Right lobe of liver (tissue), 4 donors: ENCODE measurements at regions not wholly inside any gene's neighbourhood (a gene's known extent, or its start where the extent isn't known, plus 50 kb on each side); places are given as distances from the start of the nearest gene placed in this dataset.

Experiments
- POLR2A ChIP-seq: fragments of 450-650 bp; IDR thresholded peaks from one replicate; pipeline ENCODE4 v1.6.1; 2017; ENCODE audit warnings: antibody characterized with exemption, mild to moderate bottlenecking
- TF ChIP-seq, protein P1 (sequence below), 4 donors: fragments of 200-600 bp in 3 of 4; fragments of 450-650 bp in 1 of 4; IDR thresholded peaks; one replicate each; pipeline versions ENCODE4 v1.5.1 to v1.8.0; 2016 to 2022; ENCODE audit warnings: antibody characterized with exemption in 4 of 4, mild to moderate bottlenecking in 2 of 4
- donor health status: DM: no; HTN: no; CAD: no.
- donor health status: DM: no; HTN: no; CAD: no.
- donor health status: DM: no; HTN: yes; CAD: no.

DNA sequence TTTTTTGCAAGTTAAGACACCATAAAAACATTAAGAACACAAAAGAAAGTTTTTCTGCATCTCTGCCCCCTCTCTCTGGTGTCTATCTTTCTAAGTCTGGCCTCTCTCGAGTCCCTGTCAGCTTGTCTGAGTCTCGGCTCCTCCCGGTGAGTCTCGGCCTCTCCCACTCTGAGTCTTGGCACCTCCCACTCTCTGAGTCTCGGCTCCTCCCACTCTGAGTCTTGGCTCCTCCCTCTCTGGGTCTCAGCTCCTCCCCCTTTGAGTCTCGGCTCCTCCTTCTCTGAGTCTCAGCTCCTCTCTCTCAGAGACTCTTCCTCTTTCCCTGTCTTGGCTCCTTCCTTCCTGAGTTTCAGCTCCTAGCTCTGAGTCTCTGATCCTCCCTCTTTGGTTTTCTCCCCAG is 72.5 kb upstream of the AMPD3 start:
- TF ChIP-seq, protein P1, sequence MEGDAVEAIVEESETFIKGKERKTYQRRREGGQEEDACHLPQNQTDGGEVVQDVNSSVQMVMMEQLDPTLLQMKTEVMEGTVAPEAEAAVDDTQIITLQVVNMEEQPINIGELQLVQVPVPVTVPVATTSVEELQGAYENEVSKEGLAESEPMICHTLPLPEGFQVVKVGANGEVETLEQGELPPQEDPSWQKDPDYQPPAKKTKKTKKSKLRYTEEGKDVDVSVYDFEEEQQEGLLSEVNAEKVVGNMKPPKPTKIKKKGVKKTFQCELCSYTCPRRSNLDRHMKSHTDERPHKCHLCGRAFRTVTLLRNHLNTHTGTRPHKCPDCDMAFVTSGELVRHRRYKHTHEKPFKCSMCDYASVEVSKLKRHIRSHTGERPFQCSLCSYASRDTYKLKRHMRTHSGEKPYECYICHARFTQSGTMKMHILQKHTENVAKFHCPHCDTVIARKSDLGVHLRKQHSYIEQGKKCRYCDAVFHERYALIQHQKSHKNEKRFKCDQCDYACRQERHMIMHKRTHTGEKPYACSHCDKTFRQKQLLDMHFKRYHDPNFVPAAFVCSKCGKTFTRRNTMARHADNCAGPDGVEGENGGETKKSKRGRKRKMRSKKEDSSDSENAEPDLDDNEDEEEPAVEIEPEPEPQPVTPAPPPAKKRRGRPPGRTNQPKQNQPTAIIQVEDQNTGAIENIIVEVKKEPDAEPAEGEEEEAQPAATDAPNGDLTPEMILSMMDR (IDR thresholded peaks at IDR 0.05) = no peak
- no peak for TF ChIP-seq POLR2A
